Activated CD4-positive, alpha-beta T cell treated with anti-CD3 and anti-CD28 coated beads for 4 hours (primary cell): ENCODE measurements at regions not wholly inside any gene's neighbourhood (a gene's known extent, or its start where the extent isn't known, plus 50 kb on each side); places are given as distances from the start of the nearest gene placed in this dataset.

Experiments
- DNase-seq, 2 donors: peaks; one replicate each; pipeline ENCODE4 v3.0.0-alpha.2; 2020

- DNase-seq, result no peak
These were observed 310.1 kb upstream of the MSX2 start for GRCh38 chr5:174414315-174414710.

DNA sequence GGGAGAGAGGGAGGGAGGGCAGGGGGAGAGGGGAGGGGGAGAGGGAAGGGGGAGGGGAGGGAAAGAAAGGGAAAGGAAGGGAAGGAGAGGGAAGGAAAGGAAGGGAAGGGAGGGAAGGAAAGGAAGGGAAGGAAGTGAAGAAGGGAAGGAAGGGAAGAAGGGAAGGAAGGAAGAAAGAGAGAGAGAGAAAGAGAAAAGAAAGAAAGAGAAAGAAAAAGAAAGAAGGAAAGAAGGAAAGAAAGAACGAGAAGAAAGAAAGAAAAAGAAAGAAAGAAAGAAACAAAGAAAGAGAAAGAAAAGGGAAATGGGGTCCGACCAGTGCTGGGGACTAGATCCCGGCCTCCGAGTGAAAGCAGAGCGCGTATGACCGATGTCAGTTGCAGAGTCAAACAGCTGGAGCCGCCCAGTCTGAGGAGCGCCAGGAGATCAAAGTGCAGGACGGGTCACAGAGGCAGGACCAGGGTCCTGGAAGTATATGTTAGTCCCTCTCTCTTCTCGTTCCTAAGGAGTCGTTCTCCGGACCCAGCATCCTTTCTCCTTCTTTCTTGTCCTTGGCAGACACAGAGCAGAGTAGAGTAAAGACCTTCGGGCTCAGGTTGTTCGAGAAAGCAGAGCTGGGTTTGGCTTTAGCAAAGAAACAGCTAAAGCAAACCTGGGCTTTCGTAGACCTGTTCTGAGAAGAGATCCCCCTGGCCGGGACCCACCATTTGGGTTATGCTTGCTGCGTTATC, 305.4 kb upstream of the MSX2 start:
- DNase-seq, result no peak

- peak; percentile 57 to 68 for DNase-seq
These were observed 304.7 kb upstream of the MSX2 start for GRCh38 chr5:174419540-174420132.

DNA sequence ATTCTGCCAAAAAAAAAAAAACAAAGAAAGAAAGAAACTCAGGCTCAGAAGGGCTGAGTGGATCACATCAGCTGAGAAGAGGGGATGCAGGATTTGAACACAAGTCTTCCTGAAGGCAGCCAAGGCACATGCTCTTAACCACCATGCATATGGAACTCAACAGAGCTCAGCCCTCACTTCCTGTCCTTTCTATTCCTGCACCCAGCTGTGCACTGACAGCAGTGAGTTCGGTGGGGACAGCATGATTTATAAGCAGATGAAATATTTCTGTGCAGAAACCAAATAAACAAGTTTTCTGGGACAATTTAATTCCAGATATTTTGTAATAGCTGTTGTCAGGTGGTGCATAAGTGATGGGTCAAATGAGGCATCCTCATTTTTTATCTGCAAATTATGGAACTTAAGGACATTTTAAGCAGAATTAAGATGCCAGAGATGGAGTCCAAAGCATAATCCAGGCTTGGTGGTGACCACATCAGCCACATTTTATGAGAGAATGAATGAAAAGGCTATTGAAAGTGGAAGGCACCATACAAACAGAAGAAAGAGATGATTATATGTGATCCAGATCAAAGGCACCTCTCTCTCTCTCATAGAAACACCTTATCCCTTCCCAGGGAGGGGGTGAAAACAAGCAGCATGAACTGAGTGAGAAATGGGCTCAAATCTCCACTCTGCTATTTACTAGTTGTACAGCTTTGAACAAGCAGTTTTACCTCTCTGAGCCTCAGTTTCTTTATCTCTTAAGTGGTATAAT, 303.6 kb upstream of the MSX2 start:
- no peak for DNase-seq

- no peak for DNase-seq
These were observed 303.0 kb upstream of the MSX2 start for GRCh38 chr5:174421408-174421805.

- no peak for DNase-seq
These were observed 300.8 kb upstream of the MSX2 start for GRCh38 chr5:174423558-174423957.

GRCh38 chr5:174424219-174425053, 299.9 kb upstream of the MSX2 start:
- DNase-seq, result no peak

GRCh38 chr5:174425271-174425963, 299.0 kb upstream of the MSX2 start:
- DNase-seq, result no peak

GRCh38 chr5:174425964-174426290, 298.5 kb upstream of the MSX2 start:
- no peak for DNase-seq

GRCh38 chr5:174426388-174426787, 298.0 kb upstream of the MSX2 start:
- DNase-seq, result no peak

- DNase-seq, result no peak
These were observed 297.5 kb upstream of the MSX2 start for GRCh38 chr5:174426851-174427250.

GRCh38 chr5:174427304-174427703, 297.1 kb upstream of the MSX2 start:
- no peak for DNase-seq

DNA sequence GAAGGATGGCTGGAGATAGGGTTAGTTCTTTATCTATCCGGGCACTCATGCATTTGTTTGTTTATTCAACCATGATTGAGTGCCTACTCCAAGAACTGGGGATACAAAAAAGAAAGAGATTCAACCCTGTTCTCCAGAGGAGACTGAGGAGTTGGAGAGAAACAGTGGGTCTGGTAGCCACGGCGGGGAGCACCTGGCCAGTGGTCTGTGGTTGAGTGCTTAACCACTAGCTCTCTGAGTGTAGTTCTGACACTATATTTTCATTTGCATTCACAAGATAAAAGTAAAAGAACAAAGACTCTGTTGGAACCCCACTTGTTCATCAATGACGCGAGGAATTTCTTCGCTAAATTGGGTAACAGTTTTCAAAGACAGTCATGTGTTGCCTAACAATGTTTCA, 295.5 kb upstream of the MSX2 start:
- DNase-seq, result no peak

- DNase-seq, result no peak
These were observed 293.4 kb upstream of the MSX2 start for GRCh38 chr5:174430940-174431339.

DNA sequence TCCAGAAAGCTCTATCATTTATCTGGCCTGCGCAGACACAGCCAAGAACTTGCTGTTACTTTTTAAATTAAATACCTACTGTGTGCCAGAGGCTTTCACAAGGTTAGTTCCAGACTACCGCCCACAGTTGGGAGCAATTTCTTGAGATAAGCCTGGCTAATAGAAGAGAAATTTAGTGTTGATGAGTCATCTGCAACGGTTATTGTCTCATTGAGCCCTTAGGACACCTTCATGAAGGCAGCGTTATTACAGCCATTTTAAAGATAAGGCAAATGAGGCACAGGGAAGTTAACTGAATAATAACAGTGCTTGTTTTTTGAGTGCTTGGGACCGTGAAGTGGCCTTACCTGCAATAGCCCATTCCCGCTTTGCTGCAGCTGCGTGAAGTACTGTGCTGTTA, 292.9 kb upstream of the MSX2 start:
- DNase-seq, result no peak

GRCh38 chr5:174433098-174433497, 291.3 kb upstream of the MSX2 start:
- DNase-seq, result no peak

DNA sequence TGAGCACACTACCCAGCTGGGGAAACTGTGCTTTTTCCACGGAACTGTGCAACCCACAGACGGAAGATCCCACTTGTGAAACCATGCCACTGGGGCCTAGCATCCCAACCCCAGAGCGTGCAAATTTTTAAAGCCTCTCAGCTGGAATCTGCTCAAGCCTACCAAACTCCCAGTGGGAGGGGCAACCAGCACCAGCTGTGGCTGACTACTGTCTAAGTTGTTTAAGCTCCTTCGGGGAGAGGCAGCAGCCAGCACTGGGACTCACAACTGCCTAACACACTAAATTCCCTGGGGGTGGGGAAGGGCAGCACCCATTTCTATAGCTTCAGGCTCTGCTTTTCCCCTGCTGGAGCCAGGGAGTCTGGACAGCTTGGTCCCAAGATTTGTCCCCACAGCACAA, 287.6 kb upstream of the MSX2 start:
- no peak for DNase-seq

DNA sequence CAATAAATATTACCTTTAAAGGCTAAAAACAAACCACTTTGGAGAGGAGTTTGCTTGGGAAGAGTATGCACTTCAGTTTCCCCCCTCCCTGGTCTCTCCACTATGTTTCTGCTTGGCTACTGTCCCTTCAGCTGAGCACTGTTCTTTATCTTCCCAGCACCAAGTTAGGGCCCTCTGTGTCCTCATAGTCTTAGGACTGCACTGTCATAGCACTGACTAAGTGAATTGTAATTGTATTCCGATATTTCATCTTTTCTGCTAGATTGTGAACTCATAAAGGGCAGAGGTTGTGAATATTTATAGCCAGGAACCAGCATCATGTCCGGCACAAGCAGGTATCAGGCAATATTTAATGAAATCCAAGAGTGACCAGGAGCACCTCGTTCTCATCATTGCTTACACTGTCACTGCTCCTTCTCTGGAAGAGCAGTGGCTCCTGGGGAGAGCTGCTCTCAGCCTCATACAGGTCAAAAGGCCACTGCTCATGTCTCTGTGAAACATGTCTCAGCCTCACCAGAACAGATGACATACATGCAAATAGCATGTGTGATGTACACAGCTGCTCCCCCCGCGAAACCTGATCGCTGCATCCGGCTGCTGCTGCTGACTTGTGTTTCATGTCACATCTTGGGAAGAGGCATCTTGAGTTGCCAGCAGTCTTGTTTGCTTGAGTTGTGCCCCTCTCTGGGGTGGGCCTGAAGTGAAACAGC, 279.7 kb upstream of the MSX2 start:
- DNase-seq, result no peak

GRCh38 chr5:174446446-174446845, 277.9 kb upstream of the MSX2 start:
- no peak for DNase-seq

DNA sequence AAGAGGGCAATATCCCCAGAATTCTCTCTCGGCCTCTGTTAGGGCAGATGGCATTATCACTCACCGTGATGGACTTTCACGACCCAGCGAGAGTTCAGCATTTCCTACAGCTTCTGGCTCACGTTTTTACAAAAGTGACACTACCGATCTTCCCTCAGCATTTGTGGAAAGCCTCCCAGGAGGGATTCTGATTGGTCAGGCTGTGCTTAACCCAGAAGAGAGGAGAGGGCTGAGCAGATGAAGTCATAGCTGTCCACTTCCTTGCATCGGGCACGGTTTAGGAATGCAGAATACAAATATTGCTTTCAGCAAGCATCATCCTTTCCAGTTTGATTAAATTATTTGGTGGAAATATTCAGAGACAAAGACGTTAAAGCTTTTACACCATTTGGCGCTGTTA, 277.4 kb upstream of the MSX2 start:
- DNase-seq, result no peak

GRCh38 chr5:174448041-174448440, 276.3 kb upstream of the MSX2 start:
- no peak for DNase-seq

- DNase-seq, result no peak
These were observed 275.7 kb upstream of the MSX2 start for GRCh38 chr5:174448662-174449061.
